Colonic mucosa (tissue), 4 donors: ENCODE measurements at regions not wholly inside any gene's neighbourhood (a gene's known extent, or its start where the extent isn't known, plus 50 kb on each side); places are given as distances from the start of the nearest gene placed in this dataset.

Experiments used
- DNase-seq: peaks from one replicate; pipeline ENCODE4 v3.0.0-alpha.2; 2020
- H3K27ac ChIP-seq: fragments of 200-600 bp; one replicate; pipeline ENCODE4 v1.8.0; 2021
- H3K27me3 ChIP-seq: fragments of 200-600 bp; one replicate; pipeline ENCODE4 v1.8.0; 2021
- H3K36me3 ChIP-seq: fragments of 200-600 bp; one replicate; pipeline ENCODE4 v1.8.0; 2021
- H3K4me1 ChIP-seq: fragments of 200-600 bp; one replicate; pipeline ENCODE4 v1.8.0; 2021; ENCODE audit warnings: mild to moderate bottlenecking
- H3K4me3 ChIP-seq: fragments of 200-600 bp; one replicate; pipeline ENCODE4 v1.8.0; 2021
- H3K9ac ChIP-seq, 2 donors: one replicate each; pipeline ENCODE4 v1.7.0; 2013; ENCODE audit warnings: control low read depth in 2 of 2, low read depth in 2 of 2, low read length in 2 of 2
- H3K9me3 ChIP-seq: fragments of 200-600 bp; one replicate; pipeline ENCODE4 v1.8.0; 2021
- CTCF ChIP-seq: fragments of 200-600 bp; IDR thresholded peaks from one replicate; pipeline ENCODE4 v1.8.0; 2022; ENCODE audit warnings: antibody characterized with exemption, mild to moderate bottlenecking
- intact Hi-C: fragments of 100-400 bp; cut with DNase I; formaldehyde crosslinking; loops from one replicate; pipeline ENCODE4 v1.14.1; 2022
- donor health status: healthy.
- donor health status: DM: no; HTN: no; CAD: no.
- donor health status: DM: no; HTN: no; CAD: no.

DNA sequence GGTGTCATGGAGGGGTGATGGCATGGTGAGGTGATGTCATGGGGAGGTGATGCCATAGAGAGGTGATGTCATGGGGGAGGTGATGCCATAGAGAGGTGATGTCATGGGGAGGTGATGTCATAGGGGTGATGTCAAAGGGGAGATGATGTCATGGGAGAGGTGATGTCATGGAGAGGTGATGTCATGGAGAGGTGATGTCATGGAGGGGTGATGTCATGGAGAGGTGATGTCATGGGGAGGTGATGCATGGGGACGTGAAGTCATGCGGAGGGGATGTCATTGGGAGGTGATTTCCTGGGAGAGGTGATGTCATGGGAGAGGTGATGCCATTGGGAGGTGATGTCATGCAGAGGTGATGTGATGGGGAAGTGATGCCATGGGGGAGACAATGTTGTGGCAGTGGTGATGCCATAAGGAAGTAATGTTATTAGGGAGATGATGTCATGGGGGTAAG lies 92.1 kb upstream of the C1orf174 start:
- Histone ChIP-seq H3K9me3 (no peaks in the 10 kb centered on the region), H3K27ac (no peak overlapping the region), H3K27me3 (no peaks in the 10 kb centered on the region), H3K4me3 (no peak overlapping the region), H3K4me1 (no peaks in the 10 kb centered on the region), H3K9ac (no peak overlapping the region), H3K36me3 (no peaks in the 10 kb centered on the region)
- intact Hi-C loops, result no loop called here
- no peak for DNase-seq
- no peak for TF ChIP-seq CTCF

DNA sequence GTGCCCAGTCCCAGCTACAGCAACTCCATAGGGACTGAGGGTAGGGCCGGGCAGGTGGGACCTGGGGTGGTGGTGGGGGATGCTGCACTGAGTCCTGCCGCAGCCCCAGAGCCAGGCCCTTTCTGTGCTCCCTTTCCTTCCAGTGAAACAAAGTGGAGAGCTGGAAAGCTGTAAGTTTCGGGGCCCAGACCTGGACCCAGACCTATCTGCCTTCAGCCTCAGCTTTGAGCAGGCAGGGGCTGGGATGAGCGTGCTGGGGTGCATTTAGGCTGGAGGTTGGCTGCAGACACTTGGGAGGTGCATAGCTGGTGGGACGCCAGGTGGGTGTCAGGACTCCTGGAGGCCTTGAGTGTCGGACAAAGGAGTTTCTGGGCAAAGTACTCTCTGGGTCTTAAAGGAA lies 92.7 kb upstream of the C1orf174 start:
- Histone ChIP-seq H3K9me3 (no peaks in the 10 kb centered on the region), H3K27me3 (no peaks in the 10 kb centered on the region), H3K27ac (no peak overlapping the region), H3K4me1 (no peaks in the 10 kb centered on the region), H3K36me3 (no peaks in the 10 kb centered on the region), H3K9ac (no peak overlapping the region), H3K4me3 (no peak overlapping the region)
- DNase-seq, result no peak
- no peak for TF ChIP-seq CTCF
- intact Hi-C loops, result no loop called here

DNA sequence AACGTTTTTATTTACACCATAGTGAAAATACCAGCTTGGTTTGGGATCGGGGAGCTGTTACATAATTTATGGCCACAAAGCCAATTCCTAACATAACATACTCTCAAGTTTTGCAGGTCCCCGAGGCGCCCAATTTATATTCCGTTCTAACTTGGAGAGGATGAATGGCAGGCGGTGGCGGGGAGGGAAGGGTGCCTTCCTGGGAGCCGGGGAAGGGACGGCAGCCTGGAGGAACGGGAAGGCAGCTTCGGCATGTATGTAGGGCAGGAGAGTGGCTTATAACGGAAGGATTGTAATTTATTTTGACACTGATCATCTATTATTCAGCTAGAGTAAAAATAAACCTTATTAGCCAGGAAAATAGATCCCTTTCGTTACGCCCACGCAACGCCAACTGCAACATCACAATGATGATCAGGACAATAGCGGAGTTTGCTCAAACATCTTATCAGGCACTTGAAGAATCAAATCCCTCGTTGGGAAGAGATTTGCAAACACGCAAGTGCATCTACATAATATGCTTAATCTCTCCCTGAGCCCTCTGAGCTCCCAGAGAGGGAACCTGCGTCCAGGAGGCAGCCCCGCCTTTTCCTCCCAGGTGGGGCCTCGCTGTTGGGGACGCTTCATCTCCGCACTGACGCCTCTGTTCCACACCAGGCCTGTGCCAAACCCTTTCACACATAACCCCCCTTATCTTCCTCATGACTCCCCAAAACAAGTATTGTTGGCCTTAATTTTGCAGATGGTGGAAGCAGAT lies 93.7 kb upstream of the C1orf174 start:
- Histone ChIP-seq H3K4me3 (no peak overlapping the region), H3K27ac (no peak overlapping the region), H3K9ac (no peak overlapping the region), H3K27me3 (no peaks in the 10 kb centered on the region), H3K4me1 (no peaks in the 10 kb centered on the region), H3K9me3 (no peaks in the 10 kb centered on the region), H3K36me3 (no peaks in the 10 kb centered on the region)
- no peak for DNase-seq
- no peak for TF ChIP-seq CTCF
- intact Hi-C loops, result no loop called here

DNA sequence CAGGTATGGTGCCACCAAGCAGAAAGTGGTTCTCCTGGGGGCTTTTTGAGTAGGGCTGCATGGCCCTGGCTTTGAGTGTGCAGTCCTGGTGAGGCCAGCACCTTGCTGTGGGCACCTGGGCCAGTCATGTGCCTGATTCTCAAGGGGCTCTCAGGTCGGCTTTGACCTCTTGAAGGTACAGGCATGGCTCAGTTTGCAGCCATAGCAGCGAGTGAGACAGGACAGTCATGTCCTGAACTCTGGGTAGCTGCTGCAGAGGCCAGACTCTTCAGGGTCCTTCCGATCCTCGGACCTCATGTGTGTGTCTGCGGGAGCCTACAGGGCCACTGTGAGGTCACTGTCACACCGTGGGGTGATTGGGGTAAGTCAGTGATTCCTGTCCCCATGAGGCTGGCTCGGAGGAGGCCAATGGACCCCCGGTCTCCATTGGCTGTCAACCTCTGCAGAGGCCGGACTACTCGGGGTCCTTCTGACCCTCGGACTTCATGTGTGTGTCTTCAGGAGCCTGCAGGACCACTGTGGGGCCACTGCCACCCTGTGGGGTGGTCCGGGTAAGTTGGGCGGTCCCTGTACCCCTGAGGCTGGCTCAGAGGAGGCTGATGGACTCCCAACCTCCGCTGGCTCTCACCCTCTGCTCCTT lies 95.2 kb upstream of the C1orf174 start:
- intact Hi-C loops, result no loop called here
- TF ChIP-seq CTCF, result no peak
- Histone ChIP-seq H3K4me3 (no peak overlapping the region), H3K9ac (no peak overlapping the region), H3K36me3 (no peaks in the 10 kb centered on the region), H3K27me3 (no peaks in the 10 kb centered on the region), H3K4me1 (no peaks in the 10 kb centered on the region), H3K27ac (no peak overlapping the region), H3K9me3 (no peaks in the 10 kb centered on the region)
- DNase-seq, result no peak

DNA sequence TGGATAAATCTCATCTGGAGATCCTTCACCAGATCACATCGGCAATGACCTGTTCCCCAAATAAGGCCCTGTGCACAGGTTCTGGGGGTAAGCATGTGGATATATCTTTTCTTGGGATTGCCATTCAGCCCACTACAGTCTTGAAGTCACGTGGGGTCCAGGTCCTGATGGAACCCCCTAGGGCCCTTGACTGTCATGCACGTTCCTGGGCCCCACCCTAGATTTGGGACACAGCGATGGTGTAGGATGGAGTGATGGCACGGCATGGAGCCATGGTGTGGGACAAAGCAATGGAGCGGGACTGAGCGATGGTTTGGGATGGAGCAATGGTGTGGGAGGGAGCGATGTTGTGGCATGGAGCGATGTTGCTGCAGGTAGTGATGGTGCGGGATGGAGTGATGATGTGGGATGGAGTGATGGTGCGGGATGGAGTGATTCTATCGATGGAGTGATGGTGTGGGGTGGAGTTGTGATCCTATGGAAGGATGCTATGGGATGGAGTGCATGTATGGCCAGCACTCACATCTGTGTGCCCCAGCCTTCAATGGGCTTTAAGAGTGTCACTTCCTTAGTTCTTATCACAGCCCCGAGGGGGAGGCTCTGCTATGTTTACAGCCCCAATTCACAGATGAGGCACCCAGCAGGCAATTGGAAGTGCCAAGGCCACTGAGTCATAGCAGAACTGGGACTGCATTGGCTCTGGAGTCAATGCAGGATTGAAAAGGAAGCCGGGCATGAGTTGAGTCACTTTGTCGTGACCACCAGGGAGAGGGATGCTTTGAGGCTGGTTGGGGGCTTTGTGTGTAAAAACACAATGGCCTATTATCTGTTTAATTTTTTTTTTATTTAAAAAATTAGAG lies 97.0 kb upstream of the C1orf174 start:
- Histone ChIP-seq H3K4me3 (no peak overlapping the region), H3K36me3 (no peaks in the 10 kb centered on the region), H3K9ac (no peak overlapping the region), H3K9me3 (no peaks in the 10 kb centered on the region), H3K27me3 (no peaks in the 10 kb centered on the region), H3K27ac (no peak overlapping the region), H3K4me1 (no peaks in the 10 kb centered on the region)
- TF ChIP-seq CTCF, result no peak
- no peak for DNase-seq
- intact Hi-C loops, result no loop called here
